Hepatocyte (in vitro differentiated cells): ENCODE measurements at regions not wholly inside any gene's neighbourhood (a gene's known extent, or its start where the extent isn't known, plus 50 kb on each side); places are given as distances from the start of the nearest gene placed in this dataset.

Source experiments
- DNase-seq: peaks from one replicate; pipeline ENCODE4 v3.0.0-alpha.2; 2016; ENCODE audit warnings: low spot score
- H2AFZ ChIP-seq: fragments of 200-600 bp; sonication (generic); 2 replicates; pipeline ENCODE4 v1.6.0; 2016; ENCODE audit warnings: antibody characterized with exemption, mild to moderate bottlenecking
- H3K27ac ChIP-seq: fragments of 200-600 bp; sonication (generic); 2 replicates; pipeline ENCODE4 v1.5.1; 2016; ENCODE audit warnings: mild to moderate bottlenecking
- H3K27me3 ChIP-seq: fragments of 200-600 bp; sonication (generic); 2 replicates; pipeline ENCODE4 v1.6.1; 2016
- H3K36me3 ChIP-seq: fragments of 200-600 bp; sonication (generic); replicated peaks from 2 replicates; pipeline ENCODE4 v1.5.1; 2016; ENCODE audit warnings: low read depth; ENCODE audit not compliant: insufficient read depth
- H3K4me1 ChIP-seq: fragments of 200-600 bp; sonication (generic); 2 replicates; pipeline ENCODE4 v1.5.1; 2016; ENCODE audit warnings: mild to moderate bottlenecking, moderate library complexity; ENCODE audit not compliant: insufficient read depth
- H3K4me2 ChIP-seq: fragments of 200-600 bp; sonication (generic); 2 replicates; pipeline ENCODE4 v1.6.0; 2016
- H3K4me3 ChIP-seq: fragments of 200-600 bp; sonication (generic); 2 replicates; pipeline ENCODE4 v1.5.1; 2016; ENCODE audit warnings: mild to moderate bottlenecking
- H3K79me2 ChIP-seq: fragments of 200-600 bp; sonication (generic); 2 replicates; pipeline ENCODE4 v1.6.0; 2017; ENCODE audit warnings: mild to moderate bottlenecking
- H3K9me2 ChIP-seq: fragments of 200-600 bp; sonication (generic); replicated peaks from 2 replicates; pipeline ENCODE4 v1.6.0; 2017; ENCODE audit warnings: mild to moderate bottlenecking; ENCODE audit not compliant: insufficient read depth
- H3K9me3 ChIP-seq: fragments of 200-600 bp; sonication (generic); 2 replicates; pipeline ENCODE4 v1.5.1; 2016; ENCODE audit warnings: low read depth, mild to moderate bottlenecking
- H4K20me1 ChIP-seq: fragments of 200-600 bp; sonication (generic); 2 replicates; pipeline ENCODE4 v1.6.0; 2016; ENCODE audit warnings: mild to moderate bottlenecking; ENCODE audit not compliant: insufficient read depth, poor library complexity, severe bottlenecking
- CTCF ChIP-seq: fragments of 200-600 bp; sonication (generic); IDR thresholded peaks from 2 replicates; pipeline ENCODE4 v1.5.1; 2016; ENCODE audit warnings: antibody characterized with exemption, mild to moderate bottlenecking; ENCODE audit not compliant: poor library complexity
- EZH2 ChIP-seq: fragments of 200-600 bp; sonication (generic); IDR thresholded peaks from 2 replicates; pipeline ENCODE4 v1.6.1; 2016; ENCODE audit warnings: antibody characterized with exemption, mild to moderate bottlenecking, borderline replicate concordance
- EZH2phosphoT487 ChIP-seq: fragments of 200-600 bp; sonication (generic); IDR thresholded peaks from one replicate; pipeline ENCODE4 v1.6.1; 2018; ENCODE audit warnings: antibody characterized with exemption, mild to moderate bottlenecking, low read depth, moderate library complexity; ENCODE audit not compliant: unreplicated experiment, severe bottlenecking
- WGBS: methylation state at CpG from one replicate; pipeline ENCODE4 v1.1.6; 2016; ENCODE audit warnings: low lambda C conversion rate; ENCODE audit errors: missing lambda C conversion rate; 5-methylcytosine and 5-hydroxymethylcytosine counted together

- H3K27ac ChIP-seq, result no peak overlapping the region
- no peaks in the 10 kb centered on the region for H3K4me1 ChIP-seq
- no peak overlapping the region for H2AFZ ChIP-seq
- H3K4me2 ChIP-seq, result no peak overlapping the region
- no peak overlapping the region for H3K4me3 ChIP-seq
- no peak for TF ChIP-seq CTCF
- no peak for TF ChIP-seq EZH2phosphoT487
- TF ChIP-seq EZH2, result no peak
- no peaks in the 10 kb centered on the region for H3K79me2 ChIP-seq
- WGBS, result 61% methylated on average over 7 of the region's 7 CpGs
- no peaks in the 10 kb centered on the region for H4K20me1 ChIP-seq
- H3K36me3 ChIP-seq, result no peaks in the 10 kb centered on the region
- H3K9me2 ChIP-seq, result no peaks in the 10 kb centered on the region
- DNase-seq, result no peak
- H3K27me3 ChIP-seq, result no peaks in the 10 kb centered on the region
- H3K9me3 ChIP-seq, result no peaks in the 10 kb centered on the region
Measured at GRCh38 chr7:37534893-37535610, 86.4 kb upstream of the ELMO1 start.

GRCh38 chr7:37535841-37536240, 87.2 kb upstream of the ELMO1 start:
- Histone ChIP-seq H3K27ac (no peak overlapping the region), H3K4me1 (no peaks in the 10 kb centered on the region), H3K9me3 (no peaks in the 10 kb centered on the region), H3K27me3 (no peaks in the 10 kb centered on the region), H3K9me2 (no peaks in the 10 kb centered on the region), H3K36me3 (no peaks in the 10 kb centered on the region), H3K4me2 (peak overlapping the region; percentile 3), H3K79me2 (no peaks in the 10 kb centered on the region), H3K4me3 (no peak overlapping the region), H2AFZ (no peak overlapping the region), H4K20me1 (no peaks in the 10 kb centered on the region)
- TF ChIP-seq EZH2phosphoT487 (no peak), EZH2 (no peak), CTCF (no peak)
- no peak for DNase-seq

GRCh38 chr7:37536706-37537105, 88.0 kb upstream of the ELMO1 start:
- no peak overlapping the region for H3K27ac ChIP-seq
- H3K4me1 ChIP-seq, result no peaks in the 10 kb centered on the region
- H3K36me3 ChIP-seq, result no peaks in the 10 kb centered on the region
- no peaks in the 10 kb centered on the region for H3K79me2 ChIP-seq
- H2AFZ ChIP-seq, result no peak overlapping the region
- H3K4me3 ChIP-seq, result no peak overlapping the region
- no peaks in the 10 kb centered on the region for H3K9me2 ChIP-seq
- no peak for TF ChIP-seq EZH2
- no peaks in the 10 kb centered on the region for H3K9me3 ChIP-seq
- H4K20me1 ChIP-seq, result no peaks in the 10 kb centered on the region
- WGBS, result 87% methylated on average over 4 of the region's 4 CpGs
- no peak for DNase-seq
- no peak overlapping the region for H3K4me2 ChIP-seq
- no peaks in the 10 kb centered on the region for H3K27me3 ChIP-seq

- no peak overlapping the region for H3K4me3 ChIP-seq
- no peak overlapping the region for H3K4me2 ChIP-seq
- no peaks in the 10 kb centered on the region for H3K79me2 ChIP-seq
- H3K4me1 ChIP-seq, result no peaks in the 10 kb centered on the region
- no peaks in the 10 kb centered on the region for H3K9me3 ChIP-seq
- H3K9me2 ChIP-seq, result no peaks in the 10 kb centered on the region
- H3K27ac ChIP-seq, result no peak overlapping the region
- no peaks in the 10 kb centered on the region for H4K20me1 ChIP-seq
- no peak for DNase-seq
- H2AFZ ChIP-seq, result no peak overlapping the region
- H3K27me3 ChIP-seq, result no peaks in the 10 kb centered on the region
- 83% methylated on average over 5 of the region's 5 CpGs for WGBS
- no peaks in the 10 kb centered on the region for H3K36me3 ChIP-seq
- TF ChIP-seq EZH2 (no peak), EZH2phosphoT487 (no peak), CTCF (no peak)
Measured at GRCh38 chr7:37537439-37537838, 88.8 kb upstream of the ELMO1 start.
